ENCODE measurements at regions not wholly inside any gene's neighbourhood (a gene's known extent, or its start where the extent isn't known, plus 50 kb on each side); places are given as distances from the start of the nearest gene placed in this dataset.

DNA sequence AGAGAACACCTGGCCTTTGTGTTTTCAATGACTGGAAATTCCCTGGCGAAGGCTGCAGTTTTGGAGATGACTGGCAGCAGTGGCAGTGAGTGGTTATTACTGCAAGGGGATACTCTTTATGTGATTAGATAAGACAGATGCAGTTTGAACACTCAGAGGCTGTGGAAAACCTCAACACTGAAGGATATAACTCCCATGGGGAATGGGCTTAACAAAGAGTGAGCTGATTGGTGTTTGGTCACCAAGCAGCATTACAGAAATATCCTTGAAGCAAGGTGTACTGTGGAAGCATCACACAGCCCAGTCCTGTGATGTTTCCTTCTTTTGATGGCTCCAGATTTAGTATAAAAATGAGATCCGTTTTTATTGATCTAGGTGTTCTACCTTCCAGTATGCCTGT lies 490.7 kb upstream of the PTPRD start:
- TF ChIP-seq EZH2 (IDR thresholded peaks at IDR 0.05; ENCODE audit: borderline replicate concordance, low read depth, low read length, severe bottlenecking): no peak
- TF ChIP-seq, protein P1, sequence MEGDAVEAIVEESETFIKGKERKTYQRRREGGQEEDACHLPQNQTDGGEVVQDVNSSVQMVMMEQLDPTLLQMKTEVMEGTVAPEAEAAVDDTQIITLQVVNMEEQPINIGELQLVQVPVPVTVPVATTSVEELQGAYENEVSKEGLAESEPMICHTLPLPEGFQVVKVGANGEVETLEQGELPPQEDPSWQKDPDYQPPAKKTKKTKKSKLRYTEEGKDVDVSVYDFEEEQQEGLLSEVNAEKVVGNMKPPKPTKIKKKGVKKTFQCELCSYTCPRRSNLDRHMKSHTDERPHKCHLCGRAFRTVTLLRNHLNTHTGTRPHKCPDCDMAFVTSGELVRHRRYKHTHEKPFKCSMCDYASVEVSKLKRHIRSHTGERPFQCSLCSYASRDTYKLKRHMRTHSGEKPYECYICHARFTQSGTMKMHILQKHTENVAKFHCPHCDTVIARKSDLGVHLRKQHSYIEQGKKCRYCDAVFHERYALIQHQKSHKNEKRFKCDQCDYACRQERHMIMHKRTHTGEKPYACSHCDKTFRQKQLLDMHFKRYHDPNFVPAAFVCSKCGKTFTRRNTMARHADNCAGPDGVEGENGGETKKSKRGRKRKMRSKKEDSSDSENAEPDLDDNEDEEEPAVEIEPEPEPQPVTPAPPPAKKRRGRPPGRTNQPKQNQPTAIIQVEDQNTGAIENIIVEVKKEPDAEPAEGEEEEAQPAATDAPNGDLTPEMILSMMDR (IDR thresholded peaks at IDR 0.05; ENCODE audit: extremely low read depth in 1 of 2, insufficient read depth in 1 of 2, low read depth in 1 of 2, low read length in 2 of 2): no peak
- no peak for TF ChIP-seq POLR2A (IDR thresholded peaks at IDR 0.05; ENCODE audit: low read depth, low read length)
- TF ChIP-seq, protein P2, sequence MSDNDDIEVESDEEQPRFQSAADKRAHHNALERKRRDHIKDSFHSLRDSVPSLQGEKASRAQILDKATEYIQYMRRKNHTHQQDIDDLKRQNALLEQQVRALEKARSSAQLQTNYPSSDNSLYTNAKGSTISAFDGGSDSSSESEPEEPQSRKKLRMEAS (IDR thresholded peaks at IDR 0.05; ENCODE audit: insufficient read depth, insufficient read length): no peak
- TF ChIP-seq MYC (IDR thresholded peaks at IDR 0.05; ENCODE audit: low read depth, low read length): no peak
- no peak for TF ChIP-seq POLR2AphosphoS5 (IDR thresholded peaks at IDR 0.05; ENCODE audit: insufficient read depth, low read depth, low read length)
- TF ChIP-seq FOS (IDR thresholded peaks at IDR 0.05; ENCODE audit: borderline replicate concordance, insufficient read depth, low read length): no peak
